ENCODE measurements at regions not wholly inside any gene's neighbourhood (a gene's known extent, or its start where the extent isn't known, plus 50 kb on each side); places are given as distances from the start of the nearest gene placed in this dataset.

DNA sequence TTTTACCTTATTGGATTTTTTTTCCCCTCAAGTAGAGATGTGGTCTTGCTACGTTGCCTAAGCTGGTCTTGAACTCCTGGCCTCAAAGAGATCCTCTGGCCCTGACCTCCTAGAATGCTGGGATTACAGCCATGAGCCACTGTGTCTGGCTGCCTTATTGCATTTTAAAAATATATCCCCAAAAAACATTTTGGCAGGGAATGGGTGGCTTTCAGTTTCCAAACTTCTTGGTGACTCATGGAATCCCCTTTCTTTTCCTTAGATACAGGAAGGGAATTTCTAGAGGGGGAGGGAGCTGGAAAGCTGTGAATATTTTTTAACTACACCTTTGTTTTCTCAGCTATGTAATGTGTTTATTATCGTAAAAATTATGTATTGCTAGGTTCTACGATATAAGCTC, 73.3 kb downstream of the SNRPE start:
- TF ChIP-seq EZH2 (IDR thresholded peaks at IDR 0.05; ENCODE audit: low read depth, low read length, severe bottlenecking) (no peak), FOSL1 (IDR thresholded peaks at IDR 0.05; ENCODE audit: insufficient read depth, low read depth, low read length) (no peak), POLR2AphosphoS5 (IDR thresholded peaks at IDR 0.05; ENCODE audit: low read depth, low read length) (no peak), SAP30 (IDR thresholded peaks at IDR 0.05; ENCODE audit: insufficient read depth, insufficient replicate concordance, low read length) (no peak), CREB1 (IDR thresholded peaks at IDR 0.05) (no peak), RAD21 (IDR thresholded peaks at IDR 0.05 in 1 of 2, conservative IDR thresholded peaks at IDR 0.05 in 1 of 2; ENCODE audit: low read depth in 2 of 2, low read length in 2 of 2) (no peak)
- TF ChIP-seq, protein P1, sequence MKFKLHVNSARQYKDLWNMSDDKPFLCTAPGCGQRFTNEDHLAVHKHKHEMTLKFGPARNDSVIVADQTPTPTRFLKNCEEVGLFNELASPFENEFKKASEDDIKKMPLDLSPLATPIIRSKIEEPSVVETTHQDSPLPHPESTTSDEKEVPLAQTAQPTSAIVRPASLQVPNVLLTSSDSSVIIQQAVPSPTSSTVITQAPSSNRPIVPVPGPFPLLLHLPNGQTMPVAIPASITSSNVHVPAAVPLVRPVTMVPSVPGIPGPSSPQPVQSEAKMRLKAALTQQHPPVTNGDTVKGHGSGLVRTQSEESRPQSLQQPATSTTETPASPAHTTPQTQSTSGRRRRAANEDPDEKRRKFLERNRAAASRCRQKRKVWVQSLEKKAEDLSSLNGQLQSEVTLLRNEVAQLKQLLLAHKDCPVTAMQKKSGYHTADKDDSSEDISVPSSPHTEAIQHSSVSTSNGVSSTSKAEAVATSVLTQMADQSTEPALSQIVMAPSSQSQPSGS (IDR thresholded peaks at IDR 0.05; ENCODE audit: low read length): no peak
- TF ChIP-seq, protein P2, sequence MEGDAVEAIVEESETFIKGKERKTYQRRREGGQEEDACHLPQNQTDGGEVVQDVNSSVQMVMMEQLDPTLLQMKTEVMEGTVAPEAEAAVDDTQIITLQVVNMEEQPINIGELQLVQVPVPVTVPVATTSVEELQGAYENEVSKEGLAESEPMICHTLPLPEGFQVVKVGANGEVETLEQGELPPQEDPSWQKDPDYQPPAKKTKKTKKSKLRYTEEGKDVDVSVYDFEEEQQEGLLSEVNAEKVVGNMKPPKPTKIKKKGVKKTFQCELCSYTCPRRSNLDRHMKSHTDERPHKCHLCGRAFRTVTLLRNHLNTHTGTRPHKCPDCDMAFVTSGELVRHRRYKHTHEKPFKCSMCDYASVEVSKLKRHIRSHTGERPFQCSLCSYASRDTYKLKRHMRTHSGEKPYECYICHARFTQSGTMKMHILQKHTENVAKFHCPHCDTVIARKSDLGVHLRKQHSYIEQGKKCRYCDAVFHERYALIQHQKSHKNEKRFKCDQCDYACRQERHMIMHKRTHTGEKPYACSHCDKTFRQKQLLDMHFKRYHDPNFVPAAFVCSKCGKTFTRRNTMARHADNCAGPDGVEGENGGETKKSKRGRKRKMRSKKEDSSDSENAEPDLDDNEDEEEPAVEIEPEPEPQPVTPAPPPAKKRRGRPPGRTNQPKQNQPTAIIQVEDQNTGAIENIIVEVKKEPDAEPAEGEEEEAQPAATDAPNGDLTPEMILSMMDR (IDR thresholded peaks at IDR 0.05; ENCODE audit: control extremely low read depth in 1 of 3, insufficient read depth in 1 of 3, low read depth in 1 of 3, low read length in 3 of 3): no peak
